ENCODE measurements at regions not wholly inside any gene's neighbourhood (a gene's known extent, or its start where the extent isn't known, plus 50 kb on each side); places are given as distances from the start of the nearest gene placed in this dataset.

GRCh38 chr16:11492808-11493530 lies 93.8 kb downstream of the LITAF start:
- Mint-ChIP-seq H3K9me3 (ENCODE audit: unreplicated experiment) (peaks cover 3% of the 10 kb centered on the region), H3K27ac (ENCODE audit: unreplicated experiment) (no peak overlapping the region), H3K4me3 (ENCODE audit: unreplicated experiment) (no peak overlapping the region), H3K36me3 (ENCODE audit: low read depth, unreplicated experiment) (peaks cover 2% of the 10 kb centered on the region), H3K4me1 (ENCODE audit: low read depth, unreplicated experiment) (peaks cover 5% of the 10 kb centered on the region), H3K27me3 (ENCODE audit: low read depth, unreplicated experiment) (no peaks in the 10 kb centered on the region)
- H3K4me3 ChIP-seq (ENCODE audit: insufficient read depth, low read depth, low read length), result no peak overlapping the region
- no peaks in the 10 kb centered on the region for H3K9me3 ChIP-seq (ENCODE audit: insufficient read depth, low read depth, low read length)
- H3K27ac ChIP-seq (ENCODE audit: low read depth, low read length), result no peak overlapping the region
- H3K4me2 ChIP-seq (ENCODE audit: low read length), result peak overlapping the region; percentile 56
- no peaks in the 10 kb centered on the region for H4K20me1 ChIP-seq (ENCODE audit: insufficient read depth, low read length)
- no peak overlapping the region for H2AFZ ChIP-seq (ENCODE audit: low read depth, low read length)
- TF ChIP-seq EZH2 (IDR thresholded peaks at IDR 0.05; ENCODE audit: insufficient read depth, low read length), result no peak
- TF ChIP-seq CTCF (IDR thresholded peaks at IDR 0.05; ENCODE audit: insufficient read depth, low read depth, low read length), result no peak
- no peaks in the 10 kb centered on the region for H3K79me2 ChIP-seq (ENCODE audit: insufficient read depth, low read length)
- DNase-seq (ENCODE audit: low read depth) (no peak), FAIRE-seq (no peak)
- H3K4me1 ChIP-seq (ENCODE audit: insufficient read depth, low read length), result peaks cover 14% of the 10 kb centered on the region
- no peak overlapping the region for H3K9ac ChIP-seq (ENCODE audit: low read length)
- peaks cover 3% of the 10 kb centered on the region for H3K27me3 ChIP-seq (ENCODE audit: insufficient read depth, low read length)
- H3K36me3 ChIP-seq (ENCODE audit: insufficient read depth, low read length), result no peaks in the 10 kb centered on the region

- Mint-ChIP-seq H3K9me3 (ENCODE audit: unreplicated experiment) (peaks cover 3% of the 10 kb centered on the region), H3K27ac (ENCODE audit: unreplicated experiment) (no peak overlapping the region), H3K27me3 (ENCODE audit: low read depth, unreplicated experiment) (no peaks in the 10 kb centered on the region), H3K4me3 (ENCODE audit: unreplicated experiment) (no peak overlapping the region), H3K4me1 (ENCODE audit: low read depth, unreplicated experiment) (peaks cover 6% of the 10 kb centered on the region), H3K36me3 (ENCODE audit: low read depth, unreplicated experiment) (peaks cover 2% of the 10 kb centered on the region)
- no peak for DNase-seq (ENCODE audit: low read depth)
- Histone ChIP-seq H3K4me3 (ENCODE audit: insufficient read depth, low read depth, low read length) (no peak overlapping the region), H3K27ac (ENCODE audit: low read depth, low read length) (no peak overlapping the region), H3K79me2 (ENCODE audit: insufficient read depth, low read length) (no peaks in the 10 kb centered on the region), H3K27me3 (ENCODE audit: insufficient read depth, low read length) (peaks cover 3% of the 10 kb centered on the region), H3K9me3 (ENCODE audit: insufficient read depth, low read depth, low read length) (no peaks in the 10 kb centered on the region), H3K9ac (ENCODE audit: low read length) (no peak overlapping the region), H2AFZ (ENCODE audit: low read depth, low read length) (no peak overlapping the region), H3K4me2 (ENCODE audit: low read length) (peak overlapping the region; percentile 56), H4K20me1 (ENCODE audit: insufficient read depth, low read length) (no peaks in the 10 kb centered on the region), H3K36me3 (ENCODE audit: insufficient read depth, low read length) (no peaks in the 10 kb centered on the region), H3K4me1 (ENCODE audit: insufficient read depth, low read length) (peaks cover 15% of the 10 kb centered on the region)
- no peak for FAIRE-seq
- no peak for TF ChIP-seq CTCF (IDR thresholded peaks at IDR 0.05; ENCODE audit: insufficient read depth, low read depth, low read length)
- TF ChIP-seq EZH2 (IDR thresholded peaks at IDR 0.05; ENCODE audit: insufficient read depth, low read length), result no peak
Measured at GRCh38 chr16:11493531-11493929, 93.2 kb downstream of the LITAF start.

- no peak overlapping the region for H3K4me2 ChIP-seq (ENCODE audit: low read length)
- Mint-ChIP-seq H3K4me3 (ENCODE audit: unreplicated experiment) (no peak overlapping the region), H3K27me3 (ENCODE audit: low read depth, unreplicated experiment) (no peaks in the 10 kb centered on the region), H3K36me3 (ENCODE audit: low read depth, unreplicated experiment) (peaks cover 2% of the 10 kb centered on the region), H3K4me1 (ENCODE audit: low read depth, unreplicated experiment) (peaks cover 9% of the 10 kb centered on the region), H3K27ac (ENCODE audit: unreplicated experiment) (no peak overlapping the region), H3K9me3 (ENCODE audit: unreplicated experiment) (peaks cover 3% of the 10 kb centered on the region)
- peaks cover 3% of the 10 kb centered on the region for H3K27me3 ChIP-seq (ENCODE audit: insufficient read depth, low read length)
- H3K9me3 ChIP-seq (ENCODE audit: insufficient read depth, low read depth, low read length), result no peaks in the 10 kb centered on the region
- no peak for DNase-seq (ENCODE audit: low read depth)
- no peak overlapping the region for H3K9ac ChIP-seq (ENCODE audit: low read length)
- no peak for TF ChIP-seq EZH2 (IDR thresholded peaks at IDR 0.05; ENCODE audit: insufficient read depth, low read length)
- TF ChIP-seq CTCF (IDR thresholded peaks at IDR 0.05; ENCODE audit: insufficient read depth, low read depth, low read length), result no peak
- no peaks in the 10 kb centered on the region for H4K20me1 ChIP-seq (ENCODE audit: insufficient read depth, low read length)
- H2AFZ ChIP-seq (ENCODE audit: low read depth, low read length), result no peak overlapping the region
- H3K27ac ChIP-seq (ENCODE audit: low read depth, low read length), result no peak overlapping the region
- no peaks in the 10 kb centered on the region for H3K79me2 ChIP-seq (ENCODE audit: insufficient read depth, low read length)
- FAIRE-seq, result no peak
- peaks cover 15% of the 10 kb centered on the region for H3K4me1 ChIP-seq (ENCODE audit: insufficient read depth, low read length)
- no peak overlapping the region for H3K4me3 ChIP-seq (ENCODE audit: insufficient read depth, low read depth, low read length)
- no peaks in the 10 kb centered on the region for H3K36me3 ChIP-seq (ENCODE audit: insufficient read depth, low read length)
Measured at GRCh38 chr16:11494029-11494428, 92.7 kb downstream of the LITAF start.

Data from astrocyte (in vitro differentiated cells and primary cell).